Myocyte (in vitro differentiated cells): ENCODE measurements at regions not wholly inside any gene's neighbourhood (a gene's known extent, or its start where the extent isn't known, plus 50 kb on each side); places are given as distances from the start of the nearest gene placed in this dataset.

Source experiments
- DNase-seq: peaks from one replicate; pipeline ENCODE4 v3.0.0-alpha.2; 2012; ENCODE audit warnings: low read depth

- no peak for DNase-seq
Measured at GRCh38 chr1:217091561-217091960, 368.3 kb upstream of the ESRRG start.

- DNase-seq = no peak
Measured at GRCh38 chr1:217090060-217090911, 367.1 kb upstream of the ESRRG start.

GRCh38 chr1:217089361-217090014 lies 366.3 kb upstream of the ESRRG start:
- DNase-seq = peak; percentile 33

- DNase-seq = no peak
Measured at GRCh38 chr1:217088521-217089284, 365.5 kb upstream of the ESRRG start.

GRCh38 chr1:217088011-217088410 lies 364.8 kb upstream of the ESRRG start:
- DNase-seq = no peak

- no peak for DNase-seq
Measured at GRCh38 chr1:217079584-217079983, 356.4 kb upstream of the ESRRG start.

GRCh38 chr1:217078959-217079358 lies 355.7 kb upstream of the ESRRG start:
- no peak for DNase-seq

- no peak for DNase-seq
Measured at GRCh38 chr1:217078078-217078690, 355.0 kb upstream of the ESRRG start.

GRCh38 chr1:217077426-217077825 lies 354.2 kb upstream of the ESRRG start:
- no peak for DNase-seq

GRCh38 chr1:217076902-217077301 lies 353.7 kb upstream of the ESRRG start:
- no peak for DNase-seq

GRCh38 chr1:217072926-217073325 lies 349.7 kb upstream of the ESRRG start:
- DNase-seq = no peak

- no peak for DNase-seq
Measured at GRCh38 chr1:217067642-217068041, 344.4 kb upstream of the ESRRG start.

- no peak for DNase-seq
Measured at GRCh38 chr1:217066794-217067193, 343.6 kb upstream of the ESRRG start.

GRCh38 chr1:217063172-217063908 lies 340.1 kb upstream of the ESRRG start:
- DNase-seq = no peak

- DNase-seq = no peak
Measured at GRCh38 chr1:217062586-217062985, 339.4 kb upstream of the ESRRG start.

- DNase-seq = no peak
Measured at GRCh38 chr1:217059401-217059800, 336.2 kb upstream of the ESRRG start.

- DNase-seq = no peak
Measured at GRCh38 chr1:217053676-217054075, 330.4 kb upstream of the ESRRG start.

GRCh38 chr1:217052626-217053025 lies 329.4 kb upstream of the ESRRG start:
- DNase-seq = no peak

GRCh38 chr1:217052196-217052595 lies 329.0 kb upstream of the ESRRG start:
- no peak for DNase-seq

- DNase-seq = no peak
Measured at GRCh38 chr1:217049721-217050120, 326.5 kb upstream of the ESRRG start.

- no peak for DNase-seq
Measured at GRCh38 chr1:217049081-217049480, 325.9 kb upstream of the ESRRG start.
